ENCODE measurements at regions not wholly inside any gene's neighbourhood (a gene's known extent, or its start where the extent isn't known, plus 50 kb on each side); places are given as distances from the start of the nearest gene placed in this dataset.

GRCh38 chr10:123501148-123501547 is 165.0 kb upstream of the GPR26 start:
- no peak overlapping the region for H2AK5ac ChIP-seq (ENCODE audit: low read depth, low read length)
- no peak overlapping the region for H3K23ac ChIP-seq (ENCODE audit: insufficient read length)
- WGBS, 2 experiments (ENCODE audit: extremely low coverage in 1 of 2, insufficient coverage in 1 of 2, insufficient read length in 1 of 2, insufficient replicate concordance in 2 of 2, low coverage in 1 of 2, low lambda C conversion rate in 2 of 2, missing lambda C conversion rate in 1 of 2): 89% methylated on average over 3 of the region's 3 CpGs; no CpG with 5 or more reads in 1 of the 2 experiments
- no peak overlapping the region for H3K14ac ChIP-seq (ENCODE audit: insufficient read length)
- ChIA-PET POLR2A (ENCODE audit: partially characterized antibody) (interaction anchor here (0.6 kb wide), 1 partner anchor 26 kb away, joined by 3 read pairs; no protein-coding TSS in a partner anchor), CTCF (ENCODE audit: partially characterized antibody) (interaction anchor here (1.0 to 1.8 kb wide), 5 partner anchors 10 to 361 kb away, joined by 3 to 5 read pairs (median 4); no protein-coding TSS in a partner anchor)
- no peak overlapping the region for H4K5ac ChIP-seq (ENCODE audit: insufficient read length, low read depth, low read length)
- H3K36me3 ChIP-seq (ENCODE audit: control insufficient read depth in 2 of 4, insufficient read depth in 4 of 4, low read length in 3 of 4): no peaks in the 10 kb centered on the region
- no peak overlapping the region for H3K56ac ChIP-seq (replicated peaks; ENCODE audit: insufficient read length, low read depth, low read length)
- H3K18ac ChIP-seq (ENCODE audit: extremely low read depth, low read length): no peak overlapping the region
- no peak overlapping the region for H4K8ac ChIP-seq (ENCODE audit: extremely low read depth, insufficient read depth, low read length)
- no peaks in the 10 kb centered on the region for H3K79me2 ChIP-seq (ENCODE audit: control insufficient read depth in 1 of 2, insufficient read depth in 2 of 2, low read length in 2 of 2)
- H2AFZ ChIP-seq (ENCODE audit: low read length): no peak overlapping the region
- FAIRE-seq (no peak), DNase-seq (ENCODE audit: low read depth in 1 of 2, low spot score in 2 of 2) (no peak)
- H4K20me1 ChIP-seq (replicated peaks in 1 of 2; ENCODE audit: control insufficient read depth in 1 of 2, insufficient read depth in 2 of 2, low read length in 2 of 2): no peaks in the 10 kb centered on the region
- H3K23me2 ChIP-seq (ENCODE audit: low read depth, low read length): no peaks in the 10 kb centered on the region
- H2BK12ac ChIP-seq (ENCODE audit: low read depth, low read length): no peak overlapping the region
- H3K4ac ChIP-seq (replicated peaks; ENCODE audit: insufficient read length, low read depth, low read length): no peak overlapping the region
- no peak overlapping the region for H2BK15ac ChIP-seq (ENCODE audit: low read length)
- no peak overlapping the region for H2BK5ac ChIP-seq (ENCODE audit: low read depth, low read length)
- peaks cover 6 to 16% (median 7%) of the 10 kb centered on the region in 4 experiments; a peak in 6 of 7 replicates for H3K4me1 ChIP-seq (replicated peaks in 1 of 4; ENCODE audit: control insufficient read depth in 3 of 4, insufficient read depth in 4 of 4, low read length in 3 of 4)
- H3K79me1 ChIP-seq (ENCODE audit: low read depth, low read length): no peaks in the 10 kb centered on the region
- no peaks in the 10 kb centered on the region for H3K27me3 ChIP-seq (replicated peaks in 1 of 4; ENCODE audit: control insufficient read depth in 3 of 4, extremely low read depth in 1 of 4, insufficient read depth in 3 of 4, low read length in 3 of 4)
- H2BK120ac ChIP-seq (replicated peaks; ENCODE audit: low read depth, low read length): no peak overlapping the region
- H3K4me3 ChIP-seq (ENCODE audit: extremely low read depth in 1 of 4, insufficient read depth in 2 of 4, low read depth in 3 of 4, low read length in 4 of 4): no peak overlapping the region
- no peaks in the 10 kb centered on the region for H3K9me3 ChIP-seq (ENCODE audit: insufficient read depth in 2 of 2, low read depth in 1 of 2, low read length in 1 of 2)
- no peak overlapping the region for H3K9ac ChIP-seq (replicated peaks in 1 of 4; ENCODE audit: extremely low read depth in 1 of 4, low read depth in 3 of 4, low read length in 3 of 4)
- no peak overlapping the region for H3K4me2 ChIP-seq (ENCODE audit: insufficient read depth in 1 of 2, low read depth in 2 of 2, low read length in 2 of 2)
- no peak overlapping the region for H3K27ac ChIP-seq (ENCODE audit: low read depth, low read length)
- no peak overlapping the region for H2BK20ac ChIP-seq (ENCODE audit: low read length)
- no peak overlapping the region for H4K91ac ChIP-seq (replicated peaks; ENCODE audit: insufficient read length, low read length)
- no peak for TF ChIP-seq ZNF274 (IDR thresholded peaks at IDR 0.05; ENCODE audit: borderline replicate concordance, extremely low read depth, low read length)
- TF ChIP-seq HDAC6 (IDR thresholded peaks at IDR 0.05; ENCODE audit: low read depth, low read length): no peak
- no peak for TF ChIP-seq CTBP2 (IDR thresholded peaks at IDR 0.05; ENCODE audit: borderline replicate concordance, insufficient read depth, insufficient read length, low read length)
- no peak for TF ChIP-seq SP4 (IDR thresholded peaks at IDR 0.05; ENCODE audit: low read length)
- TF ChIP-seq, protein P1, sequence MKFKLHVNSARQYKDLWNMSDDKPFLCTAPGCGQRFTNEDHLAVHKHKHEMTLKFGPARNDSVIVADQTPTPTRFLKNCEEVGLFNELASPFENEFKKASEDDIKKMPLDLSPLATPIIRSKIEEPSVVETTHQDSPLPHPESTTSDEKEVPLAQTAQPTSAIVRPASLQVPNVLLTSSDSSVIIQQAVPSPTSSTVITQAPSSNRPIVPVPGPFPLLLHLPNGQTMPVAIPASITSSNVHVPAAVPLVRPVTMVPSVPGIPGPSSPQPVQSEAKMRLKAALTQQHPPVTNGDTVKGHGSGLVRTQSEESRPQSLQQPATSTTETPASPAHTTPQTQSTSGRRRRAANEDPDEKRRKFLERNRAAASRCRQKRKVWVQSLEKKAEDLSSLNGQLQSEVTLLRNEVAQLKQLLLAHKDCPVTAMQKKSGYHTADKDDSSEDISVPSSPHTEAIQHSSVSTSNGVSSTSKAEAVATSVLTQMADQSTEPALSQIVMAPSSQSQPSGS (IDR thresholded peaks at IDR 0.05; ENCODE audit: low read length): no peak
- TF ChIP-seq BCL11A (IDR thresholded peaks at IDR 0.05; ENCODE audit: low read depth in 2 of 2, low read length in 2 of 2): no peak
- no peak for TF ChIP-seq SIRT6 (IDR thresholded peaks at IDR 0.05; ENCODE audit: low read length)
- TF ChIP-seq JUN (IDR thresholded peaks at IDR 0.05; ENCODE audit: low read depth, low read length): no peak
- TF ChIP-seq BRCA1 (IDR thresholded peaks at IDR 0.05; ENCODE audit: low read depth, low read length): no peak
- no peak for TF ChIP-seq SRF (IDR thresholded peaks at IDR 0.05; ENCODE audit: low read depth, low read length)
- no peak for TF ChIP-seq CHD2 (IDR thresholded peaks at IDR 0.05; ENCODE audit: low read length)
- no peak for TF ChIP-seq KDM5A (IDR thresholded peaks at IDR 0.05; ENCODE audit: low read length)

All from H1 (cell line).